Type B pancreatic cell (in vitro differentiated cells): ENCODE measurements at regions not wholly inside any gene's neighbourhood (a gene's known extent, or its start where the extent isn't known, plus 50 kb on each side); places are given as distances from the start of the nearest gene placed in this dataset.
A peak's percentile ranks its signal among the peaks of the same experiment; 100 is the strongest.

Experiments used
- DNase-seq: peaks from one replicate; pipeline ENCODE4 v3.0.0; 2021; ENCODE audit warnings: mixed read lengths; ENCODE audit not compliant: unreplicated experiment; ENCODE audit errors: extremely low spot score
- H3K27ac Mint-ChIP-seq: 2 replicates; pipeline ENCODE4 v1.8.0; 2021; ENCODE audit warnings: mild to moderate bottlenecking, mixed read lengths
- H3K27me3 Mint-ChIP-seq: 2 replicates; pipeline ENCODE4 v1.8.0; 2021; ENCODE audit warnings: mixed read lengths
- H3K36me3 Mint-ChIP-seq: 2 replicates; pipeline ENCODE4 v1.8.0; 2021; ENCODE audit warnings: mixed read lengths
- H3K4me1 Mint-ChIP-seq: one replicate; pipeline ENCODE4 v1.8.0; 2021; ENCODE audit warnings: mixed read lengths; ENCODE audit not compliant: unreplicated experiment
- H3K4me3 Mint-ChIP-seq: 2 replicates; pipeline ENCODE4 v1.8.0; 2021; ENCODE audit warnings: mild to moderate bottlenecking, mixed read lengths
- H3K9me3 Mint-ChIP-seq: 2 replicates; pipeline ENCODE4 v1.8.0; 2021; ENCODE audit warnings: mixed read lengths
- CTCF ChIP-seq: fragments of 200-600 bp; sonication (generic); conservative IDR thresholded peaks from 2 replicates; pipeline ENCODE4 v1.5.0; 2021; ENCODE audit warnings: antibody characterized with exemption, mild to moderate bottlenecking

GRCh38 chr16:35147556-35148504 lies 1688.4 kb downstream of the TP53TG3F start:
- no peak for DNase-seq
- Mint-ChIP-seq H3K27me3 (no peaks in the 10 kb centered on the region), H3K9me3 (peaks cover 4% of the 10 kb centered on the region), H3K4me3 (no peak overlapping the region), H3K27ac (no peak overlapping the region), H3K36me3 (no peaks in the 10 kb centered on the region), H3K4me1 (no peaks in the 10 kb centered on the region)
- TF ChIP-seq CTCF = no peak

GRCh38 chr16:35148748-35149147 lies 1689.3 kb downstream of the TP53TG3F start:
- Mint-ChIP-seq H3K27ac (no peak overlapping the region), H3K4me1 (no peaks in the 10 kb centered on the region), H3K27me3 (no peaks in the 10 kb centered on the region), H3K9me3 (peaks cover 4% of the 10 kb centered on the region), H3K4me3 (no peak overlapping the region), H3K36me3 (no peaks in the 10 kb centered on the region)
- no peak for TF ChIP-seq CTCF
- DNase-seq = no peak

GRCh38 chr16:35149550-35149949 lies 1690.1 kb downstream of the TP53TG3F start:
- DNase-seq = no peak
- Mint-ChIP-seq H3K36me3 (no peaks in the 10 kb centered on the region), H3K27me3 (no peaks in the 10 kb centered on the region), H3K27ac (no peak overlapping the region), H3K9me3 (peaks cover 8% of the 10 kb centered on the region), H3K4me1 (no peaks in the 10 kb centered on the region), H3K4me3 (no peak overlapping the region)
- no peak for TF ChIP-seq CTCF

GRCh38 chr16:35150805-35151312 lies 1691.4 kb downstream of the TP53TG3F start:
- peak; percentile 50 for DNase-seq
- Mint-ChIP-seq H3K4me1 (no peaks in the 10 kb centered on the region), H3K27me3 (no peaks in the 10 kb centered on the region), H3K4me3 (no peak overlapping the region), H3K9me3 (peaks cover 8% of the 10 kb centered on the region), H3K27ac (no peak overlapping the region), H3K36me3 (no peaks in the 10 kb centered on the region)
- no peak for TF ChIP-seq CTCF

- H3K4me3 Mint-ChIP-seq = no peak overlapping the region
- no peak for TF ChIP-seq CTCF
- H3K4me1 Mint-ChIP-seq = no peaks in the 10 kb centered on the region
- peaks cover 8% of the 10 kb centered on the region for H3K9me3 Mint-ChIP-seq
- H3K27me3 Mint-ChIP-seq = no peaks in the 10 kb centered on the region
- H3K27ac Mint-ChIP-seq = no peak overlapping the region
- DNase-seq = peak; percentile 48
- H3K36me3 Mint-ChIP-seq = no peaks in the 10 kb centered on the region
These were observed 1692.7 kb downstream of the TP53TG3F start for GRCh38 chr16:35152067-35152627.
